Posterior cingulate gyrus (tissue), 11 donors: ENCODE measurements at regions not wholly inside any gene's neighbourhood (a gene's known extent, or its start where the extent isn't known, plus 50 kb on each side); places are given as distances from the start of the nearest gene placed in this dataset.
"Not testable (repeated sequence)": the region's sequence is repeated elsewhere in the genome, so short reads cannot be mapped to it uniquely, and the experiment has no call there.

Experiments used
- DNase-seq, 10 donors: peaks; one replicate each; pipeline versions ENCODE4 v3.0.0 to v3.0.0-alpha.2; 2020 to 2021; ENCODE audit warnings: mixed read lengths in 3 of 10
- intact Hi-C: fragments of 100-400 bp; cut with DNase I; formaldehyde crosslinking; loops from one replicate; pipeline ENCODE4 v1.15.1; 2023

- no peak for DNase-seq
- intact Hi-C loops = no loop called here
Measured at GRCh38 chr12:68422159-68422558, 90.0 kb upstream of the MDM1 start.

DNA sequence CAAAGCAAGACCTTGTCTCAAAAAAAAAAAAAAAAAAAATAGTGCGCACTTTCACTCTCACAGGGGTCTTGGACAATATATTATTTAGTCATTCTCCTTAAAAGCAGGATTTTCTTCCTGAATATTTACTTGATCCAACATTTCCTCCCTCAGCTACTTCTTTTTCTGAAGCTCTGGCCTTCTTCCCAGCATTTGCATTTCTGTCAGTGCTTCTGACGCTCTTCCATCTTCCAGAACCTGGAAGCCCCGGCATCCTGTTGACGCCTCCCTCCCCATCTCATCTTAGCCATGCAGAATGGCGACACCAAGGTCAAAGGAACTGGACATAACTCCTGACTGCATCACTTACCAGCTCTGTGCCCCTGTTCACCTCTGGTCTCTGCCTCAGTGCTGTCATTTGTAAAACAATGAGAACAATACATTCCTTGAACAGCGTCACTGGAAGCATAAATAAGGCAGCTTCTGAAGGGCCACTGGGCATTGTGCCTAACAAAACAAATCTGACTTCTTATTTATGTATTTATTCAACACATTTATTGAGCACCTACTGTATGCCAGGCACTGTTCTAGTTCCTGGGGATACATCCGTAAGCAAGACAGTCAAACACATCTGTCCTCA, 90.9 kb upstream of the MDM1 start:
- no peak for DNase-seq
- intact Hi-C loops = no loop called here

DNA sequence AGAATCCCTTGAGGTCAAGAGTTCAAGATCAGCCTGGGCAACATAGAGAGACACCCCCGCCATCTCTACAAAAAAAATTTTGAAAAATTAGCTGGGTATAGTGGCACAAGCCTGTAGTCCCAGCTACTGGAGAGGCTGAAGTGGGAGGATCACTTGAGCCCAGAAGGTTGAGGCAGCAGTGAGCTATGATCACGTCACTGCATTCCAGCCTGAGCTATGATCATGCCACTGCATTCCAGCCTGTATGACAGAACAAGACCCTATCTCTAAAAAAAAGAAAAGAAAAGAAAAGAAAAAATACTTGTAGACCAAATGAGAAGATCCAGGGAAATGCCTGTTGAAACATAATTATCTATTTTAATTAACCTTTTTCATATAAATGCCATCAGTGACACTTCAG, 93.8 kb upstream of the MDM1 start:
- intact Hi-C loops = no loop called here
- DNase-seq = no peak

DNA sequence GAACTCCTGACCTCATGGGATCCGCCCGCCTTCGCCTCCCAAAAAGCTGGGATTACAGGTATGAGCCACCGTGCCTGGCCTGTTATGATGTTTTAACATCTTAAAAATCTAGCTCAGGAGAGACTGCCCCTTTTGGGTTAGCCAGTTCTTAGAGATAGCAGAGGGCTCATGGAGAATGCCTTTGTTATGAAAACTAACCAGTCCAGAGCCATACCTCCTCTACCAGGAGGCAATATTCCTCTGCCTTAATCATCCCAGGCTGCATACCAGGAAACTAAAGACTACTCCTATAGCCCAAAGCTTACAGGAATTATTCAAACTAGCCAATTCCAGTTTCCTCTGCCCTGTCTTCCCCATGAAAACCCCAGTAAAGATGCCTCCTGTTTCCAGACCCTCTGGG, 96.0 kb upstream of the MDM1 start:
- intact Hi-C loops = no loop called here
- DNase-seq = no peak

DNA sequence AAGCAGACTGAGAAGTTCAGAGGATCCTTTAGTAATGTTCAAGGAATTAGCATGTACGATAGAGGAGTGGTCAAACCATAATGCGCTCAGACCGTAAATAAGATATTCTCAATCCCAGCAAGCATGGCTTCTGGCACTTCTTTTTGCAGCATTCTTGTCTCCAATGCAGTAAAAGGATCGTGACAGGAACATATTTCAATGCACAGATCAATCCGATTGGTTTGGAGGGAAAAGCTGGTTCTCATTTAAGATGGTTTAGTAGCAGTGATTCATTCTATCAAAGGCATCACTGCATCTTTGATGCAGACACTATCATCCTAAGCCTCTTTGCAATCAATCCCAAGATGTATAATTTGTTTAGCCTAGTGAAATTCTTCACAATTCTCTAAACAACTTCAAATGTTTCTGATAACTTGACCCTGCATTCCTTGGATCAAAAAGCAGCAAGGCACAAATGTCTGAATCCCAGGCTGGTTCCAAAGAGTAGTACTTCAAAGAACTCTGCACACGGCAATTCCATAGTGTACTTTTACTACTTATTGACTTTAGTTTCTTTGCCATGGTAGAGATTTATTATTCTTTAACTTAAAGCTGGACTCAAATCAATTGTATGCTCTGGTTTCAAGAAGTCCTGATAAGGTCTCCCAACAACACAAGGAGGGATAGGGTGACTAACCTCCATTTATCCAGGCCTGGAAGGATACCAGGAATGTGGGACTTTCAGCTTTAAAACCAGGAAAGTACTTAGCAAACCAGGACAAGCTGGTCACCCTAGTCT, 96.8 kb upstream of the MDM1 start:
- intact Hi-C loops = no loop called here
- no peak for DNase-seq

DNA sequence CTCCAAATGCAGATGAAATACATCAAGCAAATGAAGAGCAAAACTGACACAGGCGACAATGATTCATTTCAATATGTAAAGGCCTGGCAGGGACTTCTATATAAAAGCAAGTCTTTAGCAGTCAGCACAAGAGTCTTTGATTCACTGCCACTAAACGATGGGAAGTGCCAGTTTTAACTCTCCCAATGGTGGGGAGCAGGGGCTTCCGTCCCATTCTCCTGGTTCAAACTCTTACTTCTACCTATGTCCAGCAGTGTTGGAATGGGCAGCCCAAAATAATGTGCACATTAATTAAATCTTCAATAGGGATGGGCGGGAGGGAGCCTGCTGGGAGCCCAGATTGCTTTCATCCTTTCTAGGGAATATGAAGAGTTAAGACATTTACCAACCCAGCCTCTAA, 97.5 kb upstream of the MDM1 start:
- DNase-seq = no peak
- intact Hi-C loops = no loop called here

DNA sequence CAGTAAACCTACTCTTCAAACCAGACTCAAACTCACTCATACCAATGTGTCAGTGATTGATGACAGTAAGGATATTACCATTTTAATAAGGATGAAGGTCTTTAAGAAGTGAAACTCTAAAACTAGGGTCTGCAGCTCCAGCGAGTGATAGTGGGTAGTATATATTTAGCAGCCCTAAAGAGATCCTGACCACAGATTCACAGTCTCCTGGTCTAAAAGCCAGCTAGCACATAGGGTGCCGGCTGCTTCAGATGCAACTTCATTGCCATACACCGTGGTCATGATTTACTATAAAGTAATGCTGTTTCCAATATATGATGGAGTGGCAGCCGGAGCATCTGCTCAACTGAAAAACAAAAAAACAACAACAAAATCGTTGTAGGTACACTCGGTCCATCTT, 99.6 kb upstream of the MDM1 start:
- intact Hi-C loops = no loop called here
- no peak for DNase-seq

- intact Hi-C loops = no loop called here
- DNase-seq = no peak
Measured at GRCh38 chr12:68432622-68433021, 100.5 kb upstream of the MDM1 start.

GRCh38 chr12:68434391-68435298, 102.5 kb upstream of the MDM1 start:
- no peak for DNase-seq
- intact Hi-C loops = no loop called here

GRCh38 chr12:68435299-68435637, 103.1 kb upstream of the MDM1 start:
- intact Hi-C loops = no loop called here

GRCh38 chr12:68435816-68436215, 103.7 kb upstream of the MDM1 start:
- intact Hi-C loops = no loop called here
- no peak for DNase-seq

More at GRCh38 chr12:68435299-68435637, 103.1 kb upstream of the MDM1 start:
- no peak for DNase-seq

- intact Hi-C loops = no loop called here
- DNase-seq = no peak
Measured at GRCh38 chr12:68438601-68439000, 106.4 kb upstream of the MDM1 start.

- intact Hi-C loops = loop anchor here (10.0 kb wide), 1 partner anchor 65 kb away; no protein-coding TSS in a partner anchor
- no peak for DNase-seq
Measured at GRCh38 chr12:68439368-68440045, 107.3 kb upstream of the MDM1 start.

GRCh38 chr12:68440068-68440581, 108.0 kb upstream of the MDM1 start:
- intact Hi-C loops = loop anchor here (10.0 kb wide), 1 partner anchor 65 kb away; no protein-coding TSS in a partner anchor

DNA sequence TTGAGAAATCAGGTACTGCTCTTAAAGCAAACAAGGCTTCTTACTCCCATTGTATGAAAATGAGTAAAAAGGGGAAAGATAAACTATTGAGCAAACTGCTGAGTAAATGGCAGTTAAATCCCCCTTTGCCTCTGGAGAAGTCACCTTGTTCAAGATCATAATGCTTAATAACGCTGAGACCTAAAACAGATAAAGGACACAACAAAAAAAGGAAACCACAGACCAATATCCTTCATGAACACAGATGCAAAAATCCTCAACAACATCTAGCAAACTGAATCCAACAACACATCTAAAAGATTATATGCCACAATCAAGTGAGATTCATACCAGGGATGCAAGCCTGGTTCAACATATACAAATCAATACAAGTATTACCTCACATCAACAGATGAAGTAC, 109.0 kb upstream of the MDM1 start:
- no peak for DNase-seq
- intact Hi-C loops = loop anchor here (10.0 kb wide), 1 partner anchor 64 kb away; no protein-coding TSS in a partner anchor

More at GRCh38 chr12:68440068-68440581, 108.0 kb upstream of the MDM1 start:
- no peak for DNase-seq

DNA sequence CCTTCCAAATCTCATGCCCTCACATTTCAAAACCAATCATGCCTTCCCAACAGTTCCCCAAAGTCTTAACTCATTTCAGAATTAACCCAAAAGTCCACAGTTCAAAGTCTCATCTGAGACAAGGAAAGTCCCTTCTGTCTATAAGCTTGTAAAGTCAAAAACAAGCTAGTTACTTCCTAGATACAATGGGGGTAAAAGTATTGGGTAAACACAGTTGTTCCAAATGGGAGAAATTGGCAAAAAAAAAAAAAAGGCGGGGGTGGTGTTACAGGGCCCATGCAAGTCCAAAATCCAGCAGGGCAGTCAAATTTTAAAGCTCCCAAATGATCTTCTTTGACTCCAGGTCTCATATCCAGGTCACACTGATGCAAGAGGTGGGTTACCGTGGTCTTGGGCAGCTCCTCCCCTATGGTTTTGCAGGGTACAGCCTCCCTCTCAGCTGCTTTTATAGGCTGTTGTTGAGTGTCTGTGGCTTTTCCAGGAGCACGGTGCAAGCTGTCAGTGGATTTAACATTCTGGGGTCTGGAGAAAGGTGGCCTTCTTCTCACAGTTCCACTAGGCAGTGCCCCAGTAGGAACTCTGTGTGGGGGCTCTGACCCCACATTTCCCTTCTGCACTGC, 110.3 kb upstream of the MDM1 start:
- intact Hi-C loops = loop anchor here (10.0 kb wide), 1 partner anchor 62 kb away; no protein-coding TSS in a partner anchor
- not testable (repeated sequence) for DNase-seq

DNA sequence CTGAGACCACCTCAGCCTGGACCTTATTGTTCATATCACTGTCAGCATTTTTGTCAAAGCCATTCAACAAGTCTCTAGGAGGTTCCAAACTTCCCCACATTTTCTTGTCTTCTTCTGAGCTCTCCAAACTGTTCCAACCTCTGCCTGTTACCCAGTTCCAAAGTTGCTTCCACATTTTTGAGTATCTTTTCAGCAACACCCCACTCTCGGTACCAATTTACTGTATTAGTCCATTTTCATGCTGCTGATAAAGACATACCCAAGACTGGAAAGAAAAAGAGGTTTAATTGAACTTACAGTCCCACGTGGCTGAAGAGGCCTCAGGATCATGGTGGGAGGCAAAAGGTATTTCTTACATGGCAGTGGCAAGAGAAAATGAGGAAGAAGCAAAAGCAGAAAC, 111.5 kb upstream of the MDM1 start:
- intact Hi-C loops = loop anchor here (10.0 kb wide), 1 partner anchor 61 kb away; no protein-coding TSS in a partner anchor
- not testable (repeated sequence) for DNase-seq

- intact Hi-C loops = loop anchor here (10.0 kb wide), 1 partner anchor 59 kb away; no protein-coding TSS in a partner anchor
- no peak for DNase-seq
Measured at GRCh38 chr12:68445824-68446223, 113.7 kb upstream of the MDM1 start.

DNA sequence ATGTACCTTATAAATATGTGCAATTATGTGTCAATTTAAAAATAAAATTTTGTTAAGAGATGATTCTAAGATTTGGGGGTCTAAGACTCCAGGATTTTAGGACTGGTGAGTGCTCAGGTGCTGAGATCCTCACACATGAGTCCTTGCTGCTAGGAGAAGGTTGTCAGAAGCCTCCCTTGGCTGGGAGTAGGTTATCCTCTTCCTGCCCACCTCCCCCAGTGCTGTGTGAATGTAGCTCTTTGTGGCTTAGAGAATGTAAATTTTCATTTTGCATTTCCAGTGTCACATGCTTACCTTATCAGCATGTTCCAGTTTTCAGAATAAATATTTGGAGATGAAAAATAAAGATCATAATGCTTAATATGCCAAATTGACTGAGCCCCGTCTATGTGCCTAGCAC, 114.2 kb upstream of the MDM1 start:
- DNase-seq = no peak
- intact Hi-C loops = loop anchor here (10.0 kb wide), 1 partner anchor 58 kb away; no protein-coding TSS in a partner anchor
